GM12878 (cell line): ENCODE measurements at regions not wholly inside any gene's neighbourhood (a gene's known extent, or its start where the extent isn't known, plus 50 kb on each side); places are given as distances from the start of the nearest gene placed in this dataset.

Source experiments
- ATAC-seq: fragments of 200-7000 bp; cut with Tn5 transposase; 3 replicates; pipeline ENCODE4 v1.9.1; 2020; ENCODE audit warnings: mild to moderate bottlenecking, moderate library complexity
- BruUV-seq: library from RNA; stranded (reverse); fragments of 400-500 nt; replicated peaks from 2 replicates; lab custom pipeline; 2021; lab: Mats Ljungman, UMichigan
- CTCF ChIA-PET: fragments of 300-600 bp; sonication (Branson Sonifier 250); formaldehyde crosslinking; extraction: SDS; loops from one replicate; lab custom pipeline; 2021; ENCODE audit warnings: inconsistent platforms; lab: Yijun Ruan, JAX
- POLR2A ChIA-PET: fragments of 350-600 bp; formaldehyde crosslinking; extraction: SDS; loops from one replicate; lab custom pipeline; 2021; ENCODE audit warnings: inconsistent platforms; lab: Charles Lee
- RAD21 ChIA-PET: fragments of 300-600 bp; sonication (Branson Sonifier 250); formaldehyde crosslinking; loops from one replicate; lab custom pipeline; 2023; ENCODE audit warnings: antibody characterized with exemption; ENCODE audit not compliant: unreplicated experiment; lab: Charles Lee
- SMC1A ChIA-PET: fragments of 300-600 bp; sonication (Branson Sonifier 250); formaldehyde crosslinking; loops from one replicate; lab custom pipeline; 2023; ENCODE audit not compliant: unreplicated experiment, uncharacterized antibody; lab: Charles Lee
- DNase-seq: peaks from one replicate; pipeline ENCODE4 v3.0.0-alpha.2; 2011; ENCODE audit warnings: low read depth, low spot score
- FAIRE-seq: peaks from 3 replicates; lab custom pipeline; 2011; peaks lifted over from hg19 to GRCh38; lab: Jason Lieb, UNC
- H2AFZ ChIP-seq: 2 replicates; pipeline ENCODE4 v1.6.0; 2011; ENCODE audit warnings: low read depth, low read length, control low read depth; ENCODE audit not compliant: control insufficient read depth
- H3K27ac ChIP-seq: 2 replicates; pipeline ENCODE4 v1.5.1; 2011; ENCODE audit warnings: control low read depth; ENCODE audit not compliant: control insufficient read depth, insufficient read depth
- H3K27me3 ChIP-seq, 2 experiments: replicated peaks in 1 of 2; 2 replicates each; pipeline versions ENCODE4 v1.6.0 to v1.6.1; 2011; ENCODE audit warnings: low read length in 1 of 2; ENCODE audit not compliant: control insufficient read depth in 2 of 2, insufficient read depth in 2 of 2
- H3K36me3 ChIP-seq, 2 experiments: 2 replicates each; pipeline ENCODE4 v1.5.1; 2011; ENCODE audit warnings: low read length in 1 of 2; ENCODE audit not compliant: control insufficient read depth in 2 of 2, insufficient read depth in 2 of 2
- H3K4me1 ChIP-seq: 2 replicates; pipeline ENCODE4 v1.6.1; 2011; ENCODE audit warnings: mild to moderate bottlenecking, low read length, moderate library complexity, mixed read lengths; ENCODE audit not compliant: control insufficient read depth, insufficient read depth
- H3K4me2 ChIP-seq: 2 replicates; pipeline ENCODE4 v1.6.0; 2011; ENCODE audit warnings: control low read depth; ENCODE audit not compliant: control insufficient read depth, insufficient read depth
- H3K4me3 ChIP-seq: fragments of 200-600 bp; sonication (generic); 2 replicates; pipeline ENCODE4 v1.5.1; 2016
- H3K79me2 ChIP-seq: 2 replicates; pipeline ENCODE4 v1.6.0; 2011; ENCODE audit warnings: low read length; ENCODE audit not compliant: control insufficient read depth, insufficient read depth
- H3K9ac ChIP-seq: 2 replicates; pipeline ENCODE4 v1.8.0; 2011; ENCODE audit warnings: low read length, control low read depth, mixed read lengths; ENCODE audit not compliant: control insufficient read depth, insufficient read depth
- H3K9me3 ChIP-seq: replicated peaks from 3 replicates; pipeline ENCODE4 v1.5.1; 2011; ENCODE audit warnings: mild to moderate bottlenecking, low read length; ENCODE audit not compliant: control insufficient read depth, insufficient read depth
- H4K20me1 ChIP-seq: 2 replicates; pipeline ENCODE4 v1.6.0; 2011; ENCODE audit not compliant: control insufficient read depth, insufficient read depth
- ESRRA ChIP-seq: IDR thresholded peaks from 2 replicates; pipeline ENCODE4 v1.6.1; 2012; ENCODE audit warnings: mild to moderate bottlenecking, low read length, improper control_type of control experiment
- GATAD2B ChIP-seq: fragments of 450-650 bp; conservative IDR thresholded peaks from 2 replicates; pipeline ENCODE4 v1.6.1; 2017; ENCODE audit warnings: low read depth, mild to moderate bottlenecking, moderate library complexity
- KDM1A ChIP-seq: fragments of 200-600 bp; sonication (generic); IDR thresholded peaks from 2 replicates; pipeline ENCODE4 v1.6.1; 2016; ENCODE audit warnings: borderline replicate concordance
- NFYB ChIP-seq: IDR thresholded peaks from 2 replicates; pipeline ENCODE4 v1.6.1; 2011; ENCODE audit warnings: low read depth, mild to moderate bottlenecking, low read length, improper control_type of control experiment, moderate library complexity; ENCODE audit not compliant: insufficient read depth
- SREBF1 ChIP-seq: IDR thresholded peaks from 2 replicates; pipeline ENCODE4 v1.6.1; 2012; ENCODE audit warnings: mild to moderate bottlenecking, low read length
- TCF12 ChIP-seq: IDR thresholded peaks from 2 replicates; pipeline ENCODE4 v1.6.1; 2011; ENCODE audit warnings: low read depth, mild to moderate bottlenecking, low read length
- ZNF274 ChIP-seq: IDR thresholded peaks from one replicate; pipeline ENCODE4 v1.8.0; 2011; ENCODE audit not compliant: insufficient read length, insufficient read depth
- WGBS: methylation state at CpG from one replicate; pipeline ENCODE4 v1.1.6; 2016; ENCODE audit warnings: low lambda C conversion rate; ENCODE audit not compliant: insufficient replicate concordance, insufficient coverage; ENCODE audit errors: missing lambda C conversion rate; 5-methylcytosine and 5-hydroxymethylcytosine counted together
- in situ Hi-C: fragments of 300-500 bp; cut with MboI; formaldehyde crosslinking; loops from 9 replicates; pipeline ENCODE4 v1.14.3; 2018; ENCODE audit warnings: mixed read lengths
- intact Hi-C: fragments of 100-400 bp; cut with micrococcal nuclease; formaldehyde crosslinking; loops from one replicate; pipeline ENCODE4 v1.14.2; 2022; ENCODE audit not compliant: unreplicated experiment
- TF ChIP-seq, protein P1 (sequence below): IDR thresholded peaks from 2 replicates; pipeline ENCODE4 v1.6.1; 2012; ENCODE audit warnings: low read length, inconsistent platforms

DNA sequence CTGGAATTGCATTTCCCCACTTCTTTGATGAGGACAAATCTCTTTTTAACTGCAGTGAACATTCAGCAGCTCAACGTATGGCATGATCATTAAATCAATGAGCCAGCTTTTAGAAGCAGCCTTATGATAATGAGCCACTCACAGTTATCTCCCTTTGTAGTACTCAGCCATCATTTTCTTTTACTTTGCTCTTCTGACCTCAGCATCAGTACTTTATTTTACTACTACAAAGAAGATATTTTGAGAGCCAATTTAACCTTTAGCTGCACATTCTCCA lies 250.0 kb upstream of the CLEC14A start:
- WGBS = 0% methylated on average over 1 of the region's 1 CpG
- ChIA-PET POLR2A (no interaction called here), CTCF (no interaction called here), RAD21 (no interaction called here), SMC1A (interaction anchor here (1.2 kb wide), 1 partner anchor 16 kb away, joined by 5 read pairs; no protein-coding TSS in a partner anchor)
- Histone ChIP-seq H3K4me2 (no peak overlapping the region), H3K4me3 (no peak overlapping the region), H3K27ac (no peak overlapping the region), H3K9ac (no peak overlapping the region), H3K9me3 (no peaks in the 10 kb centered on the region), H2AFZ (no peak overlapping the region), H3K79me2 (no peaks in the 10 kb centered on the region), H3K27me3 (no peaks in the 10 kb centered on the region), H4K20me1 (no peaks in the 10 kb centered on the region), H3K36me3 (no peaks in the 10 kb centered on the region), H3K4me1 (no peaks in the 10 kb centered on the region)
- DNase-seq = no peak
- intact Hi-C loops = no loop called here
- no peak for FAIRE-seq
- no TSS peak for BruUV-seq
- ATAC-seq = no peak
- in situ Hi-C loops = no loop called here
- TF ChIP-seq GATAD2B (no peak), SREBF1 (no peak), ZNF274 (no peak), KDM1A (no peak), ESRRA (no peak), TCF12 (no peak), NFYB (no peak)
- TF ChIP-seq, protein P1, sequence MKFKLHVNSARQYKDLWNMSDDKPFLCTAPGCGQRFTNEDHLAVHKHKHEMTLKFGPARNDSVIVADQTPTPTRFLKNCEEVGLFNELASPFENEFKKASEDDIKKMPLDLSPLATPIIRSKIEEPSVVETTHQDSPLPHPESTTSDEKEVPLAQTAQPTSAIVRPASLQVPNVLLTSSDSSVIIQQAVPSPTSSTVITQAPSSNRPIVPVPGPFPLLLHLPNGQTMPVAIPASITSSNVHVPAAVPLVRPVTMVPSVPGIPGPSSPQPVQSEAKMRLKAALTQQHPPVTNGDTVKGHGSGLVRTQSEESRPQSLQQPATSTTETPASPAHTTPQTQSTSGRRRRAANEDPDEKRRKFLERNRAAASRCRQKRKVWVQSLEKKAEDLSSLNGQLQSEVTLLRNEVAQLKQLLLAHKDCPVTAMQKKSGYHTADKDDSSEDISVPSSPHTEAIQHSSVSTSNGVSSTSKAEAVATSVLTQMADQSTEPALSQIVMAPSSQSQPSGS = no peak
